NCI-H1694 treated with DMSO at 0.1 percent for 48 hours (cell line): ENCODE measurements at regions not wholly inside any gene's neighbourhood (a gene's known extent, or its start where the extent isn't known, plus 50 kb on each side); places are given as distances from the start of the nearest gene placed in this dataset.

ENCODE experiments used
- DNase-seq: peaks from one replicate; lab custom pipeline; 2025; lab: John Stamatoyannopoulos, UW

DNA sequence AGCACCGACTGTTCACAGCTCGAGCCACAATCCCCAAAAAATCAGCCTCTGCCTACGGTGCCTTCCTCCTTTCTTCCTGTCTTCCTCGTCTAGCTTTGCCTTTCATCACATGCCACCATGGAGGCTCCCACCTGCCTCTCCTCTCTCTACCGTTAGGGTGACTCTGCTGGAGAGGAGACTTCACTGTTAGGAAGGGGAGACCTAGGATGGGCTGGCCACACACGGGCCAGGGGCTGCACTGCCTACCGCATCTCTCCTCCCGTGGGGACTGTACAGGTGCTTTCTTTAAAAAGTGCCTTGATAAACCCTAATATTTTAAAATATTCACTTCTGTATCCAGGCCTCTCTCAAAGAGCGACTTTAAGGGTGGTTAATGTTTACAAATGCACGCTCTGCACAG is 1104.7 kb downstream of the BCL11B start:
- no peak for DNase-seq

DNA sequence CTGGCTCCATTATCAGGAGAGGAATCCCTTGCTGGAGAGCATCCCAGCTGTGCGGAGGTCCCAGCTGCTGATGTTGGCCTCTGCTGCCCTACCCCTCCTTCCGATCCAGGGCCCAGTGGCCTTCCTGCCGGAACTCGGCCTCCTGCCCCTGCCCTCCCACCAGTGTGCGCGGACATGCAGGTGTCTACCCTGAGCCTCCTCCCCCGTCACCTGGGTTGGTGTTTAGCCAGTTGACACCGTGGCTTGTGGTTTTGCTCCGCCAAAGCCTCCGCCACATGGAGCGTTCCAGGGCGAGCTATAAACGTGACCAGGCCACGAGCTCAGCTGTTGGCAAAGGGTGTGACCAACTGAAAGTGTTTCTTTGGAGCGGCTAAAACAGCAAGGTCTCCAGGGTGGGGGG is 1104.3 kb downstream of the BCL11B start:
- no peak for DNase-seq

DNA sequence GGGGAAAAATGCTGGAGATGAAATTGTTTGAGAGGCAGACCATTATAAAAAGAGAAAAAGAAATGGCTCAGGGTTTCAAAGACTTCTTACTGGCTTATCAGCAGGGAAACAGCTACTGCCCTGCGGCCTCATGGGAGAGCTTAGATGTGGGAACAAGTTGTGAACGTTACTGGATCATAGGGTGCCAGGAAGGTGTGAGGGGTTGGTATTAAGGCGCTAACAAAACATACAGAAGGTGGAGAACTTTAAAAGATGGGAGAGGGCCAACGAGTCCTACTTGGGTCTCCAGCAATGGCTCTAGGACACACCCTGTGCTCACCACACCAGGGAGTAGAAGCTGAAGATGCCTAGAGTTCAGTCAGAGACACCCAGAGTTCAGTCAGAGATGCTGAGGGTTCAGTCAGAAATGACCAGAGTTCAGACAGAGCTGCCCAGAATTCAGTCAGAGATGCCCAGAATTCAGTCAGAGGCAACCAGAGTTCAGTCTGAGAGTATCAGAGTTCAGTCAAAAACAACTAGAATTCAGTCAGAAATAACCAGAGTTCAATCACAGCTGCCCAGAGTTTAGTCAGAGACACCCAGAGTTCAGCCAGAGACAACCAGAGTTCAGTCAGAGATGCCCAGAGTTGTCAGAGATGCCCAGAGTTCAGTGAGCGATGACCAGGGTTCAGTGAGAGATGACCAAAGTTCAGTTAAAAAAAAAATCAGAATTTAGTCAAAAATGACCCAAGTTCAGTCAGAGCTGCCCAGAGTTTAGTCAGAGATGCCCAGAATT is 1103.6 kb downstream of the BCL11B start:
- DNase-seq, result no peak

- DNase-seq, result no peak
Observed at GRCh38 chr14:98169170-98169587, 1102.8 kb downstream of the BCL11B start.

- no peak for DNase-seq
Observed at GRCh38 chr14:98170575-98170974, 1101.4 kb downstream of the BCL11B start.

- DNase-seq, result no peak
Observed at GRCh38 chr14:98171654-98172053, 1100.3 kb downstream of the BCL11B start.

- DNase-seq, result no peak
Observed at GRCh38 chr14:98172243-98172778, 1099.7 kb downstream of the BCL11B start.

- no peak for DNase-seq
Observed at GRCh38 chr14:98173305-98173704, 1098.7 kb downstream of the BCL11B start.

DNA sequence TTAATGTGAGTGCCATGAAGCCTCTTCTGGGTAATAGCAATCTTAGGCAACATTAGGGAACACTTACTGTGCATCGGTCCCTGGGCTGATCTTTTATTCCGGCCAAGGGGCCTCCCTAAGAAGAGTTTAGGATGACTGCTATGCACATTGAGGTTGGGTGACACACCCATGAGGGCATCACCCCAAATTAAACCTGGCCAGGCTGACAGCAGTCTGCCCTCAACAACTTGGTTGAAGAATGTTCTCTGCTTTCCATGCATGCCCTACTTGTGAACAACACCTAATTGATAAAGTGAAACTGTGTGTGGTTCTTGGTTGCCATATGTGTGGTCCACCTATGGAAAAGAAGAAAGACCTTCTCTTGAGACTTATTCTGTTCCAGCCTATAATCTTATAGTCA is 1098.0 kb downstream of the BCL11B start:
- no peak for DNase-seq

GRCh38 chr14:98175436-98175835 is 1096.6 kb downstream of the BCL11B start:
- DNase-seq, result no peak

DNA sequence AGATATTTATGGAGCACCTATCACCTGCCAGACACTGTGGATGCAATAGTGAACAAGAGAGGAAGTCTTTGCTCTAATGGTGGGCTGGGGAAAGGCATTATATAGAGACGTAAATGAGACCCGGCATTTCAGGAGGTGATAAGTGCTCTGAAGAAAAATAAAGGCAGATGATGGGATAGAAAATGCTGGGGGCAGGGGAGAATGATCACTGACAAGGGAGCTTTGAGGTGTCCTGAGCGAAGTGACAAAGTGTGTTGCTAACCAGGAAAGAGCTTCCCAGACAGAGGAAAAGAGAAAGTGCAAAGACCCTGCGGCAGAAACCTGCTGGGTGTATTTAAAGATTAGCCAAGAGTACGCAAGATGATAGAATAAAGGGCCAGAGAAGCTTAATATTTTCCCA is 1096.1 kb downstream of the BCL11B start:
- no peak for DNase-seq

DNA sequence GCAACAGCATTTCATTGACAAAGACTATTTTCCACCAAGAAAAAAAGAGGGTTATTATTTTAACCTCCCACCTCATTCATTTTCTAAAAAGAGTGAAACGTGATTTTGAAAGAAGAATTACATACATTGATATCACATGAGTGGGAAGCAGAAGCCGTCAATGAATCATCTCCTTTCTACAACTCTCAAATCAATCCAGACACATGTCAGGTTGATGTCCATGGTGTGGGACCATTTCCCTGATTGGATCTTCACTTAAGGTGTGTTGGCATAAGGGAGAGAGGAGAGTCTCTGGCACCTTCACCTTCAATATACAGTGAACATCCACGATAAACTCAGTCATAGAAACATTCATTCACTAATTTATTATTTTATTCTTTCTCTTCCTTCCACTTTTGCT is 1095.1 kb downstream of the BCL11B start:
- DNase-seq, result no peak

GRCh38 chr14:98177551-98177950 is 1094.4 kb downstream of the BCL11B start:
- DNase-seq, result no peak

DNA sequence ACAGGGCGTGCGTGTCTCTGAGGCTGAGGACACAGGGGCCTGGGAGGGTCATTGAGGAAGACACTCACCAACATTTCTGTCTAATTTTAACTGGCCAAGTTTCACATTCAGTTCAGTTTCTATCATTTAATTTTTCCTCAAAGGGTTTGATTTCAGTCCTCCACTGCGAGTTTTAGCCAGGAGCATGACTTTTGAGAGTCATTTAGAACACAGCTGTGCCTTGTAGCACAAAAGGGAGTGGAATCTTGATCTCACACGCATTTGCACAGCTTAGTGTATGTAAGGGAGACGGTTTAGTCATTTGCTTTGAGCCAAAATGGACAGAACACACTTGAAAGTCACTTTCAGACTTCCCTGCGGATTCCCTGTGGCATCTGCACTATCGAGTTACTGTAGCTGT is 1090.8 kb downstream of the BCL11B start:
- DNase-seq, result no peak

GRCh38 chr14:98181768-98182167 is 1090.2 kb downstream of the BCL11B start:
- no peak for DNase-seq

GRCh38 chr14:98182393-98183055 is 1089.5 kb downstream of the BCL11B start:
- no peak for DNase-seq

DNA sequence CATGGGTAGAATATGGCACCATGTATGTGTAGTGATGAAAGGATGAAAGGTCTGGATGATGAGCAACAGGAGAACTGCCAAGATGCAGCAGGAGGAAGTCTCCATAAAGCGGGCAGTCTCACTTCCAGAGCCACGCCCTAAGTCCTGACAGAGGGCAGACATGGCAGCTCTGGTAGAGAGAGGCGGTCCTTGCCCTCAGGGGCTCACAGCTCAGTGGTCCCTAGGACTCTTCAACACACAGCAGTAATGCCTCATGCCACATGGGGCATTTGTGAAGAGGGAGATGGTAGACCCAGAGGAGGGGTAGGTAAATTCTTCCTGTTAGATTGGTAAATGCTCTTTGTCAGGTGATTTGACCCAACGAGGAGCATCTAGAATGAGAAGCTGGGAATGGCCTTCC is 1088.4 kb downstream of the BCL11B start:
- no peak for DNase-seq

GRCh38 chr14:98184457-98184856 is 1087.5 kb downstream of the BCL11B start:
- DNase-seq, result no peak

GRCh38 chr14:98185036-98185435 is 1087.0 kb downstream of the BCL11B start:
- no peak for DNase-seq

DNA sequence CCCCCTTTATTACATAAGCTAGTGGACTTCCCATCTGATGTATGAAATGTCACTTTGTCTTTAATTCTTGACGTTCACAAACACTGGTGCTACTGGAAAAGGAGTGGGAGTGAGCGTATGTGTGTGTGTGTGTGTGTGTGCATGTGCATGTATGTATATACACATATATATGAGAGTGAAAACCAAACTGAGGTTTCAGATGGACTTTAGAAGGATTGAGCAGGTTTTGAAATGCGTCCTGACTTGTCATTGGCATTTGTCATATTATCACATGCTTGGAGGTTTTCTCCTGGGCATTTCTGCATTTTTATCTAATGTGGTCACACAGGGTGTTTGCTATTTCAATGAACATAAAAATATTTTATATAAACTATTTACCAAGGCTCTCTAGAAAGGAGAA is 1085.9 kb downstream of the BCL11B start:
- DNase-seq, result no peak

DNA sequence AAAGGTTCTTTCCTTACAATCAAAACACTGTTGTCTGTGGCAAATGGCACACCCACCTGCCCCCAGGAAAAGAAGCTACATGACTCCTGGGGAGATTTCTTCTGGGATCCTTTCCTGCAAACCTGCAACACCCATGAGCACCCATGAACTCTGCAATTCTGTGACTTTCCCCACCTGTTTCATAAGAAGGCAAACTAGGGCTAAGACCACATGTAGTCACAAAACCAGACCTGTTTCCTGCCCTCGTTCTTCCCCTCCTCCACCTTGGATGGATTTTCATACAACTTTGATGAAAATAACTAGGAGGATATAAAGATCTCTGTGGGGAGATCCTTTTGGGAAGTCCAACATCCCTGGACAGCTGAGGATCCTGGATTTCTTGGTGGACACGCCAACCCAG is 1084.7 kb downstream of the BCL11B start:
- no peak for DNase-seq

DNA sequence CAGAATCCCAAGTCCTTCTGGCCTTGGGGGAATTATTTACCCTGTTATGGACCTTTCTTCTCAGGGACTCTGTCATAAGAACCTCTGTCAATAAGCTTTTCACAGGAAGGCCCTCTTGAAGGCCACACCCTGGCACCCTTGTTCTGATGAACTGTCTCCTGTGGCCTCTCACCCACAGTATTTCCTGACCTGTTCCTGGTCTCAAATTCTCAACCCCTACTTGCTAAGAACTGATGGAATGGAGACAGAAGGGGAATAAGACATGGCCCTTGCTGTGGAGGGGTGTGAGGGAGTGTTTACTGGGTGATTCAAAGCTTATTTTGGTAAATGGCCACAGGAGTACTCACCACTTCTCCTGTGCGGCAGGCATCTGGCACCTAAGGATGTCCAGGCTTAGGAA is 1082.9 kb downstream of the BCL11B start:
- DNase-seq, result no peak

DNA sequence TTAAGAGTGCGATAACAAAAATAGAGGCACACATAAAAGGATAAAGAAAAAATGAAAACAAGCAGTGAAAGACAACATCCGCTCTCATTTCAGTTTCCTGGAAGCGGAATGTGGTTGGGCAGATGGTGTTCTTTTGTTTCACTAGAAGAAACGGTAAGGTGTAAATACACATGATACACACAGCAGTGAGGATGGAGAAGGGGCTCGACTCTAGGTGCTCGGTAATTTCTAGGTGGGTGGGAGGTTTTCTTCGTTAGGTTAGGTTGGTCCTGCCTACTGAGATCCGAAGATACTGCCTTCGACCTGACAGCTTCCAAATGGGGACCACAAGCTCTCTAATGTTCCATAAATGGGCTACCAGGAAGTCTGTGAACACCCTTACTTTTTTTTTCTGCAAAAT is 1082.5 kb downstream of the BCL11B start:
- no peak for DNase-seq

- no peak for DNase-seq
Observed at GRCh38 chr14:98189944-98190343, 1082.1 kb downstream of the BCL11B start.
